HG02623 (cell line): ENCODE measurements at regions not wholly inside any gene's neighbourhood (a gene's known extent, or its start where the extent isn't known, plus 50 kb on each side); places are given as distances from the start of the nearest gene placed in this dataset.
"Not testable (repeated sequence)": the region's sequence is repeated elsewhere in the genome, so short reads cannot be mapped to it uniquely, and the experiment has no call there.

ENCODE experiments used
- ATAC-seq: cut with Tn5 transposase; IDR thresholded peaks from one replicate; pipeline ENCODE4 v1.9.1; 2021; ENCODE audit warnings: moderate library complexity; ENCODE audit not compliant: unreplicated experiment

DNA sequence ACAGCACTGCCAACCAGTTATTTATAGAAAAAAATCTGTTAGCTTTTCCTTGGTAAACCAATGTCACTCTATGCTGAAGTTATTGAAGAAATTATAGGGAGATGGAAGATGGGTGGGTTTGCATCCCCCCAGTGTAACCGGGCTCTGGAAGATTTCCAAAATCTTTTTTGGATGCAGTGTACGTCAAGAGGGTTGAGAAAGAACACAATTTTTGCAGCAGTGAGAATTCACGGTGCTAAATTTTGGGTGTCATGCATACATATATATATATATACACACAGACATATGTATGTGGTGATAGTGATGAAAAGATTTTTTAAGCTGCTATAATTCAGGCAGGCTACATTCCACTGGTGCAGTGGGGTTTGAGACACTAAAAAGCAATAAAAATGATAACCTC is 91.4 kb upstream of the MAGI3 start:
- no peak for ATAC-seq

DNA sequence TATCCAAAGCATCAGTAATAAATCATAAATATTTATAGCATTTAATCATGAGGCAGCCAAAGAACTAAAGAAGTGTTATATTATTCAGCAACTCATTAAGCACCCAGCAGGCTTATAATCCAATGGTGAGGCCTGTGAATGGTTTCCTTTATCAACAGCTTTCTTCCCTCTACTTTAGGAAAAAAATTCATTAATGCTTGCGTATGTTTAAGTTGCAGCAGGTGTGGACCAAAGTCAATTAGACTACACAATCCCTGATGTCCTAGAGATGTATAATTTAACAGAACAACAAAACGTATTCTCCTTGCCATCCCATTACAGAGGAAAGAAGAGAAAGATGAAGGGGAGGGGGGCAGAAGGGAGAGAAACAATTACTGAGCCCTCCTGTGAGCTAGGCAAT is 87.7 kb upstream of the MAGI3 start:
- no peak for ATAC-seq

DNA sequence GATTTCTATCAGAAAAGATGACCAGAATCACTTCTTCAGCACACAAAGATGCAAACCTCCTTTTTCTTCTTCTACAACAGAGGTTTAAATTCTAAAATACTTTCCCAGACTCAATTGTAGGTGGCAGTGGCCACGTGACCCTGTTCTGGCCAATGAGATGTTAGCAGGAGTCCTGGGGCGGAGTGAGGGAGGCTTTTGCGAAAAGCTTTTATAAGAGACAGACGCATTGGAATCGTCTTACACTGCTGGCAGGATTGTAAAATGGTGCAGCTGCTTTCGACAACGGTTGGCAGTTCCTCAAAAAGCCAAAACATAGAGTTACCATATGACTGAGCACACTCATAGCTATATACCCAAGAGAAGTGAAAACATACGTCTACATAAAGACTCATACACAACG is 87.0 kb upstream of the MAGI3 start:
- no peak for ATAC-seq

DNA sequence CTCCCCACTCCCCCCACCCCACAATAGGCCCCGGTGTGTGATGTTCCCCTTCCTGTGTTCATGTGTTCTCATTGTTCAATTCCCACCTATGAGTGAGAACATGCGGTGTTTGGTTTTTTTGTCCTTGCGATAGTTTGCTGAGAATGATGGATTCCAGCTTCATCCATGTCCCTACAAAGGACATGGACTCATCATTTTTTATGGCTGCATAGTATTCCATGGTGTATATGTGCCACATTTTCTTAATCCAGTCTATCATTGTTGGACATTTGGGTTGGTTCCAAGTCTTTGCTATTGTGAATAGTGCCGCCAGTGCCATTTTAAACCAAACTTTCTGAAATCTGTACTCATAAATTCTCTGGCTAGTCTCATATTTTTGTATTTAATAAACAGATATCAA is 85.3 kb upstream of the MAGI3 start:
- not testable (repeated sequence) for ATAC-seq

DNA sequence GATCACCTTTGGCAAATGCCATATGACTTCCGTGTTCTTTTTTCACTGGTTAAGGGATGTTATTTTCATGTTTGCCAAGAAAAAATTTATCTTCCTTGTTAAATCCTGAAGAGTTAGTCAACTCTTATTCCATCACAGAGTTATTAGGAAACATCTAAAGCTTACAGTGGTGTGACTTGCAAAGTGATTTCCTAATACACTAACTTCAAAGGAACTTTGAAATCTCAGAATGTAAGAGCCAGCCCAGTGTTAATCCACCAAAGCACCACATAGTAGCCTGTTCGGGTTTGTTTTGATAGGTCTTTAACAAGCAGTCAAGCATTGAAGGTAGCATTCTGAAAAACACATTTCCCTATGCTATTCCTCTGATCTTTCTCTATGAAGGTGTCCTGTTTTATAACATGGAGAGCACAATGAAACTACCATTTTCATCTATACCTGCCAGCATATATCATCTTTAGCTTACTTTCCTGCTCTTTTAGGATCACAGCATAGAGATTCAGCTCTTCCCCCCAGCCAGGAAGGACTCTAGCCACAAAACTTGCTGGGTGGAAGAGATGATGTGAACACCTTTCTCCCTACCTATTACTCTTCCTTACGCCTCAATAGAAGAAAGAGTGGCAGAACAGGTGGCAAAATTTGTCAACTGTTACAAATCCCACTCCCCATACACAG is 82.4 kb upstream of the MAGI3 start:
- ATAC-seq, result no peak

DNA sequence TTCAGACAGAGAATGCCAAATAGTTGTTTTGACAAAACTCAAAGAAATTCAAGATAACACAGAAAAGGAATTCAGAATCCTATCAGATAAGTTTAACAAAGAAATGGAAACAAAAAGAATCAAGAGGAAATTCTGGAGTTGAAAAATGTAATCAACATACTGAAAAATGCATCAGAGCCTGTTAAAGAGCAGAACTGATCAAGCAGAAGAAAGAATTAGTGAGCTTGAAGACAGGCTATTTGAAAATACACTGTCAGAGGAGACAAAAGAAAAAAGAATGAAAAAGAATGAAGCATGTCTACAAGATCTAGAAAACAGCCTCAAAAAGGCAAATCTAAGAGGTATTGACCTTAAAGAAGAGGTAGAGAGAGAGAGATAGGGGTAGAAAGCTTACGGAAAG is 77.7 kb upstream of the MAGI3 start:
- not testable (repeated sequence) for ATAC-seq

DNA sequence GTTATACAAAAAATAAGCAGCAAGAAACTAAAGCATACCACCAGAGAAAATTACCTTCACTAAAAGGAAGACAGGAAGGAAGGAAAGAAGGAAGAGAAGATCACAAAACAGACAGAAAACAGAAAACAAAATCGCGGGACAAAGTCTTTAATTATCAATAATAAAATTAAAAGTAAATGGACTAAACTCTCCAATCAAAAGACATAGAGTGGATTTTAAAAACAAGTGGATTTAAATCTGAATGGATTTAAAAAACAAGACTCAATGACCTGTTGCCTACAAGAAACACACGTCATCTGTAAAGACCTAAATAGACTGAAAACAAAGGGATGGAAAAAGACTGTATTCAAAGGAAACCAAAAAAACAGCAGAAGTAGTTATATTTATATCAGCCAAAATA is 75.7 kb upstream of the MAGI3 start:
- no peak for ATAC-seq

DNA sequence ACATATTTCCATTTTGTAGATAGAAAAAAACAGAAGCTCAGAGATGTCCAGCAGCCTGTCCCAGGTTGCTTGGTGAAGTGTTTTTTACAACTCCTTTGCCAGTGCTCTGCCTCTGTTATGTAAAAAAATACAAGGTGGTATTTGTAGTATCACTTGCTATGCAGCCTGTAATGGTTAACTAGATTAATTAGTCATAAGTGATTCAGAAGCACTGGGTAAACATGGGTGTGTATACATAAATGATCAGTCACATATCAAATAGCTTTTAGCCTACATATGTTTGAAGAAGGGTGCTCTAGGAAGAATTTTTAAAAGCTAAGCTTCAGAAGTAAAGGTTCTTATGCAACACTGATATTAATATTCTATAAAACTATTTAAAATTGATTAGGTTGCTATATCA is 70.0 kb upstream of the MAGI3 start:
- ATAC-seq, result no peak

DNA sequence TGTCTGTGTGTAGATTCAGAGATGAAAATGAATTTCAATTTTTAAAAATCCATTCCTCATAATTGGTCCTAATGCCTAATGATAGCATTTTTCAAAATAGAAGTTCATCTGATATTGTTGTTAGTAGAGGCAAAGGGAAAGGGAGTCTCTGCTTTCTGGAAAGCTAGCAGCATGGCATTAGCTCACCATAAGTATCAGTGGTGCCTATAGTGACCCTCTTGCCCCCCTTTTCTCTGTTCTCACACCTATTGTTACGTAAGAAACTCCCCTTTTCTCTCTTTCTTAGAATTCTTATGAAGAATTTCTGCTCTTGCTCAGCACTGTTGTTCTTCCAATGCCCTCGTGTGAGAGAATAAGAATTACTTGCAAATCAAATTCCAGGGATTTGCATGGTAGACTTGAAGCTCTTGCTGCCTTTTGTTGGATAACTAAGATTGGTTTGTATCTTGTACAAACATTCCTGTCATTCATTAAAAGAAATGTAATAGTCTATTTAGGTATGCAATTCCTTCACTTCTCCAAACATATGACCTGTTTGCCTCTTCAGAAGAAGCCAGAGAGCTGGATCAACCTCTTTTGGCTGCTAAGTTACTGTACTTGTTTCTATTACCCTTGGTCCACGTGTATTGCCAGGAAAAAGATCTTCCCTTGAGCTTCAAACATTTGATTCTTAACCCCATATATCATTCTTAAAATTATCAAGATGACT is 69.2 kb upstream of the MAGI3 start:
- no peak for ATAC-seq

DNA sequence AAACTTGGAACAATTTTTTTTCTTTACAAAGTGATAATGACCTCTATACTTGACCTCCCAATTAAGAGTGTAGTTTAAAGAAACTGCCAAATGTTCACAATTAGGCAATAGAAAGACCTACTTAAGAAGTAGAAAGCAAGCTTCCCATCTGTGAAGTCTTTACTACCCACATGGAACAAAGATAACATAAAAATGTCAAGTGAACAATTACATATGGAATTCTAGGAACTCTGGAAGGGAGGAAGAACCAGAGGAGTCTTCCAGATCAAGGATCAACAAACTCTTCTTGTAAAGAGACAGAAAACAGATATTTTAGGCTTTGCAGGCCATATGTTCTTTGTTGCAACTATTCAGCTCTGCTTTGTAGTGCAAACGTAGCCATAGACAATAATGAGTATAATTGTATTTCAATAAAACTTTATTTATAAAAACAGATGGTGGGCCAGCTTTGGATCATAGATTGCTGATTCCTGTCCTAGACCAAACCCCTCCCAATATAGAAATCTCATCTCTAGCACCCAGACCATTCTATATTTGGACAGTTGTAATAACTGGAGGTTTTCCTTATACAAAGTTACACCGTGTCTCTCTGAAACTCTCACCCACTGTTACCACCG is 68.4 kb upstream of the MAGI3 start:
- no peak for ATAC-seq

DNA sequence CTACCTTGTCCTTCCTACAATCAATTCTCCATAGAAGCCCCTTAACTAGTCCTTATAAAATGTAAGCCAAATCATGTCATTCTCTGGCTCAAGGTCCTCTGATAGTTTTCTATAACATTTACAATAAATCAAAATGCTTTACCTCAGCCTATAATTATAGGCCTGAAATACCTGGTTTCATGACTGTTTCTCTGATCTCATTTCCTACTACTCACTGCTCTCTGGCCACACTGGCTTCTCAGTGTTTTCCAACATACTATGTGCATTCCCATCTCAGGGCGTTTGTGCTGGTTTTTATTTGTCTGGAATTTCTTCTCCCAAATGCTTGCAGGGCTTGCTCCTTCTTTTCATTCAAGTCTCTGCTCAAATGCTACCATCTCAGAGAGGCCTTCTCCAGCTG is 67.9 kb upstream of the MAGI3 start:
- no peak for ATAC-seq

DNA sequence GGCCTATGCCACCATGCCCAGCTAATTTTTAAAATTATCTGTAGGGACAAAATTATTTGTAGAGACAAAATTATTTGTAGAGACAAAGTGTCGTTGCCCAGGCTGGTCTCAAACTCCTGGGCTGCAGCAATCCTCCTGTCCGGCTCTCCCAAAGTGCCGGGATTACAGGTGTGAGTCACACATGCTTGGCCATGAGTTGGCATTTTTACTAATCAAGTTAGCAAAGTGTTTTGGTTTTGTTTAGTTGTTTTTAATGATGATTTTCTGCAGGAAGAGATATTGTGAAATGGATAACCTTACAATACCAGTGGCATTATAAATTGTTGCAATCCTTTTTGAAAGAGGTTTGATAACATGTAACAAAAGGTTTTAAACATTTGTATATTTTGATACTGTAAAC is 65.3 kb upstream of the MAGI3 start:
- no peak for ATAC-seq

DNA sequence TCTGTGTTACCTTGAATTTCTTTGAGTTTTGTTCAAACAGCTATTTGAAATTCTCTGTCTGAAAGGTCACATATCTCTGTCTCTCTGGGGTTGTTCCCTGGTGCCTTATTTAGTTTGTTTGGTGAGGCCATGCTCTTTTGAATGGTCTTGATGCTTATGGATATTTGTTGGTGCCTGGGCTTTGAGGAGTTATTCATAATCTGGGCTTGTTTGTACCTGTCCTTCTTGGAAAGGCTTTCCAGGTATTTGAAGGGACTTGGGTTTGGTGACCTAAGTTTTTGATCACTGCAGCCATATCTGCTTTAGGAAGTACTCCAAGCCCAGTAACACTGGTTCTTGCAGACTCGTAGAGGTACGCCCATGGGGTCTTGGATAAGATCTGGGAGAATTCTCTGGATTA is 63.3 kb upstream of the MAGI3 start:
- no peak for ATAC-seq

DNA sequence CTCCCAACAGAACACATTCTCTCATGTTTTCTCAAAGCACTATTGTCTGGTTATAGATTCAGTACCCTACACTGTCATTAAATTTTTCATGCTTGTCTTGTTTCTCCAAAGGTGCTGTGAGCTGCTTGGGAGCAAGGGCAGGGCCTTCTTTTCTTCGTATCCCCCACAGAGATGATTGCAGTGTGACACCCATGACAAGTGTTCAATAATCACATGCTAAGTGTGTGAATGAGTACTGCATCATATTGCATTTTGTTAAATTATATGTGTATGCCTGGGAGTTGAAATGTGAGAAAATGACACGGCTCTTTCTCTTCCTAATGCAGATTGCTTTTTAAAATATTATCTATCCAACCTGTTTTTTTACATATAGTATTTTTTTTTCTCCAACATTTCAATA is 57.3 kb upstream of the MAGI3 start:
- no peak for ATAC-seq

DNA sequence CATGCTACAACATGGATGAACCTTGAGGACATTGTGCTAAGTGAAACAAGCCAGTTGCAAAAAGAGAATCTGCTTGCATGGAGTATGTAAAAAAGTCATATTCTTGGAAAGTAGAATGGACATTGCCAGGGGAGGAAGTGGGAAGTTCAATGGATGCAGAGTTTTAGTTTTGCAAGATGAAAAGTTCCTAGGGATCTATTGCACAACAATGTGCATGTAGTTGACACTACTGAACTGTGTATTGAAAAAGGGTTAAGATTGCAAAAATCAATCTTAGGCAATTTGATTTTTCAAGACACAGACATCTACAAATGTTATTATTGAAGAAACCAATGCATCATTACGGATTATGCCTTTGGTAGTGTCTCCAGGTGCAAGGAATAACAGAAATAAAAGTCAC is 50.3 kb upstream of the MAGI3 start:
- ATAC-seq, result no peak
